Stimulated activated CD4-positive, alpha-beta T cell treated with anti-CD3 and anti-CD28 coated beads, Interleukin-12 subunit alpha, Interleukin-12 subunit beta, amount 100 ng/mL, for 24 hours (primary cell): ENCODE measurements at regions not wholly inside any gene's neighbourhood (a gene's known extent, or its start where the extent isn't known, plus 50 kb on each side); places are given as distances from the start of the nearest gene placed in this dataset.

Source experiments
- DNase-seq, 2 experiments: peaks; one replicate each; pipeline ENCODE4 v3.0.0-alpha.2; 2020; ENCODE audit warnings: low read depth in 2 of 2

- no peak for DNase-seq
Measured at GRCh38 chr9:80078826-80079225, 507.1 kb downstream of the TLE4 start.

- no peak for DNase-seq
Measured at GRCh38 chr9:80077059-80077458, 505.3 kb downstream of the TLE4 start.

GRCh38 chr9:80076162-80076561 lies 504.4 kb downstream of the TLE4 start:
- no peak for DNase-seq

GRCh38 chr9:80074439-80074838 lies 502.7 kb downstream of the TLE4 start:
- no peak for DNase-seq

GRCh38 chr9:80072451-80072850 lies 500.7 kb downstream of the TLE4 start:
- DNase-seq = no peak

GRCh38 chr9:80070071-80070742 lies 498.4 kb downstream of the TLE4 start:
- DNase-seq = no peak

- DNase-seq = no peak
Measured at GRCh38 chr9:80066931-80067330, 495.2 kb downstream of the TLE4 start.

GRCh38 chr9:80062567-80062966 lies 490.8 kb downstream of the TLE4 start:
- no peak for DNase-seq

- DNase-seq = no peak
Measured at GRCh38 chr9:80061940-80062339, 490.2 kb downstream of the TLE4 start.

GRCh38 chr9:80061096-80061495 lies 489.3 kb downstream of the TLE4 start:
- no peak for DNase-seq

- DNase-seq = no peak
Measured at GRCh38 chr9:80059979-80060378, 488.2 kb downstream of the TLE4 start.

GRCh38 chr9:80059191-80059590 lies 487.4 kb downstream of the TLE4 start:
- no peak for DNase-seq

GRCh38 chr9:80052830-80053229 lies 481.1 kb downstream of the TLE4 start:
- DNase-seq = no peak

GRCh38 chr9:80049096-80049782 lies 477.5 kb downstream of the TLE4 start:
- no peak for DNase-seq

- DNase-seq = no peak
Measured at GRCh38 chr9:80046481-80046880, 474.7 kb downstream of the TLE4 start.

GRCh38 chr9:80041821-80042220 lies 470.1 kb downstream of the TLE4 start:
- DNase-seq = no peak

- no peak for DNase-seq
Measured at GRCh38 chr9:80040457-80040856, 468.7 kb downstream of the TLE4 start.

GRCh38 chr9:80030801-80031200 lies 459.0 kb downstream of the TLE4 start:
- DNase-seq = no peak

- DNase-seq = no peak
Measured at GRCh38 chr9:80028501-80028900, 456.7 kb downstream of the TLE4 start.

GRCh38 chr9:80025796-80026520 lies 454.2 kb downstream of the TLE4 start:
- DNase-seq = no peak

- no peak for DNase-seq
Measured at GRCh38 chr9:80025131-80025530, 453.4 kb downstream of the TLE4 start.

GRCh38 chr9:80020530-80020929 lies 448.8 kb downstream of the TLE4 start:
- no peak for DNase-seq

- DNase-seq = no peak
Measured at GRCh38 chr9:80020056-80020455, 448.3 kb downstream of the TLE4 start.
